Heart left ventricle (tissue), 16 donors: ENCODE measurements at regions not wholly inside any gene's neighbourhood (a gene's known extent, or its start where the extent isn't known, plus 50 kb on each side); places are given as distances from the start of the nearest gene placed in this dataset.
"Not testable (repeated sequence)": the region's sequence is repeated elsewhere in the genome, so short reads cannot be mapped to it uniquely, and the experiment has no call there.

ENCODE experiments used
- ATAC-seq, 4 donors: fragments of 200-7000 bp; cut with Tn5 transposase; one replicate each; pipeline ENCODE4 v1.9.1; 2020 to 2022; ENCODE audit warnings: moderate library complexity in 4 of 4, mild to moderate bottlenecking in 3 of 4, moderate number of reproducible peaks in 1 of 4
- DNase-seq, 5 donors: peaks; one replicate each; pipeline ENCODE4 v3.0.0-alpha.2; 2020
- H3K27ac ChIP-seq, 12 donors: fragments of 200-600 bp; sonication (generic) in 4 of 12; one replicate each; pipeline versions ENCODE4 v1.5.0 to v1.8.0; 2016 to 2022; ENCODE audit warnings: mild to moderate bottlenecking in 2 of 12
- H3K27me3 ChIP-seq, 9 donors: fragments of 200-600 bp; sonication (generic) in 2 of 9; one replicate each; pipeline versions ENCODE4 v1.5.1 to v1.8.0; 2016 to 2022; ENCODE audit warnings: mild to moderate bottlenecking in 3 of 9
- H3K36me3 ChIP-seq, 9 donors: fragments of 200-600 bp; sonication (generic) in 2 of 9; one replicate each; pipeline versions ENCODE4 v1.5.0 to v1.8.0; 2018 to 2022; ENCODE audit warnings: mild to moderate bottlenecking in 2 of 9
- H3K4me1 ChIP-seq, 12 donors: fragments of 200-600 bp; sonication (generic) in 4 of 12; one replicate each; pipeline versions ENCODE4 v1.5.0 to v1.8.0; 2016 to 2022; ENCODE audit warnings: mild to moderate bottlenecking in 3 of 12
- H3K4me3 ChIP-seq, 12 donors: fragments of 200-600 bp; sonication (generic) in 4 of 12; one replicate each; pipeline versions ENCODE4 v1.5.0 to v1.8.0; 2017 to 2022; ENCODE audit warnings: mild to moderate bottlenecking in 9 of 12, moderate library complexity in 4 of 12
- H3K9me3 ChIP-seq, 12 donors: fragments of 200-600 bp; sonication (generic) in 4 of 12; one replicate each; pipeline versions ENCODE4 v1.5.0 to v1.8.0; 2016 to 2022; ENCODE audit warnings: mild to moderate bottlenecking in 1 of 12
- POLR2A ChIP-seq, 2 donors: fragments of 450-650 bp; IDR thresholded peaks; one replicate each; pipeline ENCODE4 v1.6.1; 2017; ENCODE audit warnings: antibody characterized with exemption in 2 of 2, mild to moderate bottlenecking in 2 of 2, moderate library complexity in 2 of 2
- WGBS, 4 donors: extraction: QIAGEN DNeasy Blood & Tissue Kit in 2 of 4; methylation state at CpG; one replicate each; pipeline versions ENCODE4 v1.1.5 to v1.1.7; 2013 to 2018; 5-methylcytosine and 5-hydroxymethylcytosine counted together
- intact Hi-C, 10 donors: fragments of 100-400 bp; cut with DNase I; formaldehyde crosslinking; loops; one replicate each; pipeline versions ENCODE4 v1.11.1 to v1.14.2; 2022
- TF ChIP-seq, protein P1 (sequence below), 12 donors: fragments of 200-600 bp; sonication (generic) in 4 of 12; IDR thresholded peaks; one replicate each; pipeline versions ENCODE4 v1.5.0 to v1.8.0; 2018 to 2022; ENCODE audit warnings: antibody characterized with exemption in 12 of 12, mild to moderate bottlenecking in 5 of 12
- donor health status: ischemic (EF 13 %, LVEDD 7.1; RV severe dilation, severe dysfunction).
- donor health status: healthy with polysubstance abuse.
- donor health status: DM: no; HTN: yes; CAD: no.
- donor health status: DM: no; HTN: no; CAD: no.
- donor health status: ischemic (EF 25% LVEDD 6.9; RV normal size, moderate dysfunction).
- donor health status: ischemic (EF 25% LVEDD 5.7; RV mildly dilated, moderate dysfunction).
- donor health status: healthy.
- donor health status: DM: yes; HTN: yes; CAD: no.
- donor health status: ischemic (EF 35%, LVEDD 5.7; RV mildly dilated, moderate dysfunction).
- donor health status: nonischemic (EF 11% LVEDD 7.7; RV severe dilation, severe dysfunction).
- donor health status: DM: yes; HTN: yes; CAD: no.
- donor health status: PGD.
- donor health status: ischemic (EF 29% LVEDD 5.4; RV normal size, mild dysfunction).
- donor health status: nonischemic (EF 23%, LVEDD 6.1; RV moderate dilation, normal function).

DNA sequence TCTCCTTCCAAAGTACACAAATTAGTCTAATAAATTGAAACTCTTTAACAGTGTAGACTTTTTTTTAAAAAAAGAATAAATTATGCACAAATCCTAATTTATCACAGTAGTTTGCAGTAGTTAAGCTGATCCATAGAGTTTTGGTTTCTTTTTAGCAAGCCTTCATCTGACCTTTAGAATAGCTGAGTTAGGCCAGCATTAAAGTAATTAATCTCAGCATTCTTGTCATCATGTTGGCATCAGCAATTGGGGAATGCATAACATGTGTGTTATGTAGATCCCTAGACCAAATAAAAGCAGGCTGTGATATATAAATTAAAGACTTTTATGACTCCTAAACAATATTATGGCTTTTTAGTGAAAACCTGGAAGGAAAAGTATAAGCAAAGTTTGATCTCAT, 426.5 kb upstream of the PABPC4L start:
- intact Hi-C loops: no loop called here
- TF ChIP-seq, protein P1, sequence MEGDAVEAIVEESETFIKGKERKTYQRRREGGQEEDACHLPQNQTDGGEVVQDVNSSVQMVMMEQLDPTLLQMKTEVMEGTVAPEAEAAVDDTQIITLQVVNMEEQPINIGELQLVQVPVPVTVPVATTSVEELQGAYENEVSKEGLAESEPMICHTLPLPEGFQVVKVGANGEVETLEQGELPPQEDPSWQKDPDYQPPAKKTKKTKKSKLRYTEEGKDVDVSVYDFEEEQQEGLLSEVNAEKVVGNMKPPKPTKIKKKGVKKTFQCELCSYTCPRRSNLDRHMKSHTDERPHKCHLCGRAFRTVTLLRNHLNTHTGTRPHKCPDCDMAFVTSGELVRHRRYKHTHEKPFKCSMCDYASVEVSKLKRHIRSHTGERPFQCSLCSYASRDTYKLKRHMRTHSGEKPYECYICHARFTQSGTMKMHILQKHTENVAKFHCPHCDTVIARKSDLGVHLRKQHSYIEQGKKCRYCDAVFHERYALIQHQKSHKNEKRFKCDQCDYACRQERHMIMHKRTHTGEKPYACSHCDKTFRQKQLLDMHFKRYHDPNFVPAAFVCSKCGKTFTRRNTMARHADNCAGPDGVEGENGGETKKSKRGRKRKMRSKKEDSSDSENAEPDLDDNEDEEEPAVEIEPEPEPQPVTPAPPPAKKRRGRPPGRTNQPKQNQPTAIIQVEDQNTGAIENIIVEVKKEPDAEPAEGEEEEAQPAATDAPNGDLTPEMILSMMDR (IDR thresholded peaks at IDR 0.05): no peak
- TF ChIP-seq POLR2A (IDR thresholded peaks at IDR 0.05): no peak
- Histone ChIP-seq H3K9me3 (no peaks in the 10 kb centered on the region), H3K4me3 (no peak overlapping the region), H3K4me1 (no peaks in the 10 kb centered on the region), H3K36me3 (no peaks in the 10 kb centered on the region), H3K27me3 (no peaks in the 10 kb centered on the region), H3K27ac (no peak overlapping the region)
- DNase-seq (no peak), ATAC-seq (no peak)

DNA sequence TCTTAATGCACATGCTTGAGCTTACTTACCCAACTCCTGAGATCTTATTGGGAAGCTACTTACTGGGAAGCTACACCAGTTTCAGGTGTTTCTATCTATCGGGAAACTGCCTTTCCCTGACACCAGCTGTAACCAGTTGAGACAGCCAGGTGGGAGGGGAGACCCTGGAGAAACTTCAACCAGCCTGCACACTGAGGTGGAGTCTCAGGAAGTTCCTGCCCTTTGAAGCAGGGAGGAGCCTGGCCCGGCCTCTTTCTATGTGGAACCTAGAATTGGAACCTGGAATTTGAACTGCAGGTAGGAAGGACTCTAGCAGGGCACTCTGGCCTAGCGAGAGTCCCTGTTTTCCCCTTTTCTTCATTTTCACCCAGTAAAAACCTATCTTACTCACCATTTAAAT, 425.8 kb upstream of the PABPC4L start:
- ATAC-seq (no peak), DNase-seq (no peak)
- TF ChIP-seq, protein P1 (IDR thresholded peaks at IDR 0.05): no peak
- TF ChIP-seq POLR2A (IDR thresholded peaks at IDR 0.05): no peak
- intact Hi-C loops: no loop called here
- Histone ChIP-seq H3K27me3 (no peaks in the 10 kb centered on the region), H3K9me3 (no peaks in the 10 kb centered on the region), H3K4me1 (no peaks in the 10 kb centered on the region), H3K4me3 (no peak overlapping the region), H3K27ac (no peak overlapping the region), H3K36me3 (no peaks in the 10 kb centered on the region)
- WGBS, 4 donors: 86 to 97% (median 91%) methylated on average over 3 of the region's 3 CpGs

DNA sequence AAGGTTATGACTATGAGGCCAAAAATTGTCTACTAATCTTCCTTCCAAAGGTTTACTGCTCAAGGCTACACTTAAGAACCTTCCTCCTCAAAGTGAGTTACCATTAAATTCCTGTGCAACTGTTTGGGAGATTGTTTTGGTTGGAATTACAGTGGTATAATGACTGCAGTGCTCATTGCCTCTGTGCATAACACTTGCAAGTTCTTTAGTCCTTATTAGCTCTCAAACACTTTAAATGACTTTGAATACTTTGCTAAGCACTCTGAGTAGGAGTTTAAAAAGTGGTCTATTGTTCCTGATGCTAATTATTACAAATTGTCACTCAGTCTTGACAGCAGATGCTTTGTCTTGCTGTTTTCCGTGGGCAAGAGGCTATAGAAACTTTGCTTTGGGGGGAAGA, 422.8 kb upstream of the PABPC4L start:
- Histone ChIP-seq H3K4me3 (no peak overlapping the region), H3K36me3 (no peaks in the 10 kb centered on the region), H3K27ac (no peak overlapping the region), H3K27me3 (no peaks in the 10 kb centered on the region), H3K4me1 (no peaks in the 10 kb centered on the region), H3K9me3 (no peaks in the 10 kb centered on the region)
- TF ChIP-seq POLR2A (IDR thresholded peaks at IDR 0.05): no peak
- TF ChIP-seq, protein P1 (IDR thresholded peaks at IDR 0.05): no peak
- WGBS, 4 donors: 43 to 57% (median 55%) methylated on average over 1 of the region's 1 CpG
- intact Hi-C loops: no loop called here
- no peak for DNase-seq
- no peak for ATAC-seq

DNA sequence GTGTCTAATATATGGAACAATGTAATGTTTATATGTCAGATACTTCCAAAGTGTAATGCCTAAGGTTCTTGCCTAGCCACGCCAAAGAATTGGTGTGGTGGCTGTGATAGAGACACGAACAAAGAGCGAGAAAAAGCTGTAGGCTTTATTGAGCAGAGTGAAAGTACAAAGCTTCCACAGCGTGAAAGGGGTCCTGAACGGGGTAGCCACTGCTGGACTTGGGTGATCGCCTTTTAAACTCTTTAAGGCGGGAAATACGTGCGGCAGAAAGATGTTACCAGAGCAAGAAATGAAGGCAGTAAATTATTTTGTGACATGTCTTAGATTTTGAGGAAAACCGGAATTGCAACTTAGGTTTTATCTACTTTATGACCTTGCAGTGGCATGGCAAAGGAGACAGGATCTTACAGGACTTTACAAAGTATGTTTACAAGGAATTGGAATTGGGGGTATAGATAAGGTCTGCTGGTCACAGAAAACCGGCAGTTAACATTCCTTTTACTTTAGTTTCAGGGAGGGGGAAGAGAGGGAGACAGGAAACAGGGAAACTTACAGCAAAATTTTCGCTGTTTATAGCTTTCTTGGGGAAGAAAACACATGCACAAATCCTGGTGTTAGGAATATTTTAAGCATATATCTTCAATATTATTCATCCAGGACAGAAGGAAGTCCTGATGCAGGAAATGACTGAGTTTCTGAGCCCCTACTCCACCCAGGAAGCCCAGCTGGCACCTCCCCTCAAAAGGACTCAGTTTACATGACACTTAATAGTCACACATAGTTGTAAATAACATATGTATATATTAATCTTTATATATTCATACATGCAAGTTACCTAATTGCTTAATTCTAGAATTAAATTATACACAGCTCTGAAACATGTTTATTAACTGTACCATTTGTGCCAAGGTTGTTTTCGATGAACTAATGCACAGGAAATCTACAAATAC, 421.3 kb upstream of the PABPC4L start:
- WGBS, 4 donors: 69 to 80% (median 76%) methylated on average over 13 of the region's 13 CpGs
- H3K4me3 ChIP-seq, intact Hi-C loops, H3K27ac ChIP-seq, ATAC-seq, DNase-seq, H3K27me3 ChIP-seq, H3K36me3 ChIP-seq, H3K4me1 ChIP-seq, H3K9me3 ChIP-seq: not testable (repeated sequence)

DNA sequence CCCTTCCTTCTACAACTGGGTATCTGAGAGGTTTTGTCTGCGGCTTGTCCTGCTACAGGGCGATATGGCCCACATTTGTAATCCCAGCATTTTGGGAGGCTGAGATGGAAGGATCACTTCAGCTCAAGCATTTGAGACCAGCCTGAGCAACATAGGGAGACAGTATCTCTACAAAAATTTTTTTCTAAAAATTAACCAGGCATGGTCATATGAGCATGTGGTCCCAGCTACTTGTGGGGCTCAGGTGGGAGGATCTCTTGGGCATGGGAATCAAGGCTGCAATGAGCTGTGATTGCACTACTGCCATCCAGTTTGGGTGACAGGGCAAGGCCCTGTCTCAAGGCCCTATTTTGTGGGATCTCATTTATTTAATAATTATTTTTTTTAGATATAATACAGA, 420.6 kb upstream of the PABPC4L start:
- no peaks in the 10 kb centered on the region for H3K4me1 ChIP-seq
- H3K4me3 ChIP-seq: no peak overlapping the region
- ATAC-seq (no peak), DNase-seq (no peak)
- no peaks in the 10 kb centered on the region for H3K27me3 ChIP-seq
- H3K27ac ChIP-seq: no peak overlapping the region
- TF ChIP-seq, protein P1 (IDR thresholded peaks at IDR 0.05): no peak
- TF ChIP-seq POLR2A (IDR thresholded peaks at IDR 0.05): no peak
- H3K9me3 ChIP-seq: no peaks in the 10 kb centered on the region
- intact Hi-C loops: no loop called here
- 90 to 99% (median 96%) methylated on average over 2 of the region's 2 CpGs for WGBS, 4 donors
- no peaks in the 10 kb centered on the region for H3K36me3 ChIP-seq

DNA sequence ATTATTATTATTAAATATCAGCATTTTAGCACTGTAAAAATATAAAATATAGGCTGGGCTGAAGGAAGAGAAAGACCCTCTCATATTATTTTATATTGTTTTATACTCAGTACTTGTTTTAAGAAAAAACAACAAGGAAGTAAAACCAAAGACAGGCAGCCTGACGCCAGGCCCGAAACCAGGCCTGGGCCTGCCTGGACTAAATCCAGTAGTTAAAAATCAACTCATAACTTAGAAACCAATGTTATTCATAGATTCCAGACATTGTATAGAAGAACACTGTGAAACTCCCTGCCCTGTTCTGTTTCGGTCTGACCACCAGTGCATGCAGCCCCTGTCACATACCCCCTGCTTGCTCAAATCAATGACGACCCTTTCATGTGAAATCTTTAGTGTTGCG, 420.1 kb upstream of the PABPC4L start:
- H3K36me3 ChIP-seq, ATAC-seq, H3K4me3 ChIP-seq, H3K27me3 ChIP-seq, H3K9me3 ChIP-seq, intact Hi-C loops, H3K4me1 ChIP-seq, H3K27ac ChIP-seq, DNase-seq: not testable (repeated sequence)
- WGBS, 4 donors: 69 to 73% (median 71%) methylated on average over 5 of the region's 5 CpGs
